ENCODE measurements at regions not wholly inside any gene's neighbourhood (a gene's known extent, or its start where the extent isn't known, plus 50 kb on each side); places are given as distances from the start of the nearest gene placed in this dataset.

- DNase-seq (ENCODE audit: low spot score) (no peak), ATAC-seq (ENCODE audit: low read depth) (no peak)
- H3K36me3 ChIP-seq (ENCODE audit: low read depth): no peaks in the 10 kb centered on the region
- H3K27me3 ChIP-seq (ENCODE audit: insufficient read depth, poor library complexity, severe bottlenecking): no peaks in the 10 kb centered on the region
- no peaks in the 10 kb centered on the region for H3K9me3 ChIP-seq (ENCODE audit: severe bottlenecking)
- no peak for TF ChIP-seq CTCF (IDR thresholded peaks at IDR 0.05; ENCODE audit: poor library complexity, severe bottlenecking)
- H3K27ac ChIP-seq (ENCODE audit: poor library complexity, severe bottlenecking): no peak overlapping the region
- no peaks in the 10 kb centered on the region for H3K4me1 ChIP-seq (ENCODE audit: insufficient read depth, poor library complexity, severe bottlenecking)
- H3K4me3 ChIP-seq (ENCODE audit: severe bottlenecking): no peak overlapping the region
These were observed 249.8 kb downstream of the SAMD5 start for GRCh38 chr6:147758303-147758702.

GRCh38 chr6:147759093-147759492 is 250.6 kb downstream of the SAMD5 start:
- no peak for ATAC-seq (ENCODE audit: low read depth)
- no peaks in the 10 kb centered on the region for H3K36me3 ChIP-seq (ENCODE audit: low read depth)
- no peaks in the 10 kb centered on the region for H3K27me3 ChIP-seq (ENCODE audit: insufficient read depth, poor library complexity, severe bottlenecking)
- H3K9me3 ChIP-seq (ENCODE audit: severe bottlenecking): no peaks in the 10 kb centered on the region
- H3K4me3 ChIP-seq (ENCODE audit: severe bottlenecking): no peak overlapping the region
- no peak for TF ChIP-seq CTCF (IDR thresholded peaks at IDR 0.05; ENCODE audit: poor library complexity, severe bottlenecking)
- DNase-seq (ENCODE audit: low spot score): no peak
- no peaks in the 10 kb centered on the region for H3K4me1 ChIP-seq (ENCODE audit: insufficient read depth, poor library complexity, severe bottlenecking)
- H3K27ac ChIP-seq (ENCODE audit: poor library complexity, severe bottlenecking): no peak overlapping the region

GRCh38 chr6:147759536-147759935 is 251.0 kb downstream of the SAMD5 start:
- Histone ChIP-seq H3K27me3 (ENCODE audit: insufficient read depth, poor library complexity, severe bottlenecking) (no peaks in the 10 kb centered on the region), H3K4me1 (ENCODE audit: insufficient read depth, poor library complexity, severe bottlenecking) (no peaks in the 10 kb centered on the region), H3K9me3 (ENCODE audit: severe bottlenecking) (no peaks in the 10 kb centered on the region), H3K36me3 (ENCODE audit: low read depth) (no peaks in the 10 kb centered on the region), H3K4me3 (ENCODE audit: severe bottlenecking) (no peak overlapping the region), H3K27ac (ENCODE audit: poor library complexity, severe bottlenecking) (no peak overlapping the region)
- no peak for TF ChIP-seq CTCF (IDR thresholded peaks at IDR 0.05; ENCODE audit: poor library complexity, severe bottlenecking)
- DNase-seq (ENCODE audit: low spot score): no peak
- no peak for ATAC-seq (ENCODE audit: low read depth)

- no peaks in the 10 kb centered on the region for H3K4me1 ChIP-seq (ENCODE audit: insufficient read depth, poor library complexity, severe bottlenecking)
- DNase-seq (ENCODE audit: low spot score) (no peak), ATAC-seq (ENCODE audit: low read depth) (no peak)
- no peaks in the 10 kb centered on the region for H3K36me3 ChIP-seq (ENCODE audit: low read depth)
- no peaks in the 10 kb centered on the region for H3K27me3 ChIP-seq (ENCODE audit: insufficient read depth, poor library complexity, severe bottlenecking)
- no peak for TF ChIP-seq CTCF (IDR thresholded peaks at IDR 0.05; ENCODE audit: poor library complexity, severe bottlenecking)
- no peak overlapping the region for H3K4me3 ChIP-seq (ENCODE audit: severe bottlenecking)
- H3K9me3 ChIP-seq (ENCODE audit: severe bottlenecking): no peaks in the 10 kb centered on the region
- H3K27ac ChIP-seq (ENCODE audit: poor library complexity, severe bottlenecking): no peak overlapping the region
These were observed 257.1 kb downstream of the SAMD5 start for GRCh38 chr6:147765541-147765940.

- Histone ChIP-seq H3K27me3 (ENCODE audit: insufficient read depth, poor library complexity, severe bottlenecking) (no peaks in the 10 kb centered on the region), H3K27ac (ENCODE audit: poor library complexity, severe bottlenecking) (no peak overlapping the region), H3K4me3 (ENCODE audit: severe bottlenecking) (no peak overlapping the region), H3K4me1 (ENCODE audit: insufficient read depth, poor library complexity, severe bottlenecking) (no peaks in the 10 kb centered on the region), H3K36me3 (ENCODE audit: low read depth) (no peaks in the 10 kb centered on the region), H3K9me3 (ENCODE audit: severe bottlenecking) (no peaks in the 10 kb centered on the region)
- DNase-seq (ENCODE audit: low spot score): no peak
- no peak for ATAC-seq (ENCODE audit: low read depth)
- TF ChIP-seq CTCF (IDR thresholded peaks at IDR 0.05; ENCODE audit: poor library complexity, severe bottlenecking): no peak
These were observed 260.5 kb downstream of the SAMD5 start for GRCh38 chr6:147768969-147769368.

Measured in RWPE2 (cell line).